ENCODE measurements at regions not wholly inside any gene's neighbourhood (a gene's known extent, or its start where the extent isn't known, plus 50 kb on each side); places are given as distances from the start of the nearest gene placed in this dataset.

DNA sequence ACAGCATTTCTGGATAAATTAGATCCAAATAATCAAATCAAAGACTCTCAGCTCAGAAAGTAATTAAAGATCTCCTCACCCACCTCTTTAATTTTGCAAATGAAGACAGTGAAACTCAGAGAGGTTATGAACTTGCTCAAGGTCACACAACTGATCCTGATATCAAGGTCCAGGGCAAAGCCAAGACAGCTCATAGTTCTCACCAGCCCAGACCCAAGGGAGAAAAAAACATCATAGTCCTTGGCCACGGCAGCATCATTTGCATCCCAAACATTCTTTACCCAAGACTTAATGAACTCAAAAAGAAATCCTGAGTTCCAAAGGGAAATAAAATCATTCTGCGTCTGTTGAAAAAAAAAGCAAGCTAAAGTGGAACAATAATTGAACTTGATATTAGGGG lies 112.1 kb downstream of the DAD1 start:
- no peak for DNase-seq

DNA sequence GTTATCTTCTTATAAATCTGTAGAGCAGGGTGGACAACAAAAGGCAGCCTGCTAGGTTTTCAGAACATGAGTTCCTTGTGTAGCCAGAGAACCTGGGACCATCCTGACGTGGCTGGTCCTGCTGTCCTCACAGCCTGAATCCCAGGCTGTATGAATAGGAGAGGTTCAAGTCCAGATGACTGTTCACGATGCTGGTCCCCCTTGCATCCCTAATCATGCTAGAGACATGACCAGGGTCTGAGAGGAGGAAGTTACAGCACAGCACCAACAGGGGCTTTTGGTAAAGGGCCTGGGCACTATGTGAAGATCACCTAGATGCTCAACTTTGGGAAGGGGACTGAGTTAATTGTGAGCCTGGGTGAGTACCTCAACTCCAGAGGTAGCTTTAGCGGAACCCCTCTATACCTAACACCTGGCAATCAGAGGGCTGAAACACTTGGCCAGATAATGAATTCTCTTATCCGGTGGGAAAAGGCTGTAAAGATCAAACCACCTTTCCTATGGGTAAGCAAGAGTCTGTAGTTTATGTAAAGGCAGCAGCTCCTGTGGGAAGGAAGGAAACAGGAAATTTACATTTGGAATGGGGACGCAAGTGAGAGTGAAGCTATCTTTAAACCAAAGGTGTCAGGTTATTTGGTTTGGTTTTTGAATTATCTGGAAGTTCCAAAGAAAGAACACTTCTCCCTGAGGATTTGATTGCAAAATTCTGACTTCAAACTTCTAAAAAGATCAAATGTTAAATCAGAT lies 112.8 kb downstream of the DAD1 start:
- no peak for DNase-seq

GRCh38 chr14:22475381-22475780 lies 113.6 kb downstream of the DAD1 start:
- no peak for DNase-seq

GRCh38 chr14:22474730-22475351 lies 114.2 kb downstream of the DAD1 start:
- DNase-seq, result no peak

- peak; percentile 68 to 72 for DNase-seq
Measured at GRCh38 chr14:22472935-22473854, 115.8 kb downstream of the DAD1 start.

GRCh38 chr14:22472466-22472865 lies 116.6 kb downstream of the DAD1 start:
- no peak for DNase-seq

DNA sequence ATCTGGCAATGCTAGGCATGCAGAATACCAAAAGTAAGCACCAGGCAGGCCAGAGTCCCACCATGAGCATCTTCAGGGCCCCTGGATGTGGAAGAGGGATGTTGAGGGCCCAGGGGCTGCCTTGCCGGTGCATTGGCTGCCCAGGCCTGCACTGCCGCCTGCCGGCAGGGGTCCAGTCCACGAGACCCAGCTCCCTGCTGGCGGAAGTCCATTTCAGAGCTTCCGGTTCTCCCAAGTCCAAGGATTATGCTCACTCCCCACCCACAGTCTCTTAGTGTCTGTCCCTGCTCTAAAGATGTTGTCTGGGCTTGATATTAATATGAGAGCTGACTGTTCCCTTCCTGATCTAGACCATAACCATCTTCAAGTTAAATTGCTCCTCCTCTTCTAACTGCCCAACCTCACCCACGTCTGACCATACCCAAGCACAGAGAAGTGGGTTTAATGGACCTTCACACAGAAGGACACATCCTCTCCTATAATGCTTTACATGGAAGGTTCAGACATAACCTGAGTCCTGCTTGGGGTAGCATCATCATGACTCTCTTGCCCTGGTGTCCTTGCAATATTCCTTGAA lies 117.4 kb downstream of the DAD1 start:
- peak; percentile 25 to 29 for DNase-seq

DNA sequence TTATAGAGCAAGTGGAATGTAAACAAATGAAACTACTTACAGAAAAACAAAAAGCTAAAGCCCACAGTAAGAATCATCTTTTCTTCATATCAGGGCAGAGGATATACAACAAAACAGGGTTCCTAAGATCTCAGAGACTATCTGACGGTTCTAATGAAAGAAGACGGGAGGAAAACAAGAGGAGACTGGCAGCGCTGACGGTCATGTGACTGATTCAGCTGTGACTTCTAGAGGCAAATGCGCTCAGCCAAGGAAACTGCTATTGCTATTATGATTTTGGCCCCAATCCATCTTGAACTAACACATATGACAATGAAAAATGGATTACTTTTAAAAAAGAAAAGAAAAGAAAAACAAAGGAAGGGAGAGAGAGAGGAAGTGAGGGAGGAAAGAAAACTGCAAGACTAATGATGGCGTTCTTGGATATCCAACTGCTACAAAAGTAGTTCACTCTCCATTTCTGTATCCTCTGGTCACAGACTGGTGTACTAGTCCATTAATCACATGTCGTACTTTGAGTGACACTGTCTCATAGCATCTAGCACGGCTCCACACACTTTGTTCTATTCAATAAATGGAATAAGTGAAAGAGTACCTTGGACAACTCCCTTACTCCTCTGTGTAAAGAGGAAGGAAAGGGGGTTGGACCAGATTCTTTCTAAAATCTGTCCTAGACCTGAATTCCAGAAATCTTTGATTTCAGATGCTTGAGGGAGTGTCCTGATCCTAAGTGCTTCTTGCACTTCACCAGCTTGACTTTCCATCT lies 119.3 kb downstream of the DAD1 start:
- DNase-seq, result peak; percentile 43

GRCh38 chr14:22468830-22469229 lies 120.2 kb downstream of the DAD1 start:
- no peak for DNase-seq

- no peak for DNase-seq
Measured at GRCh38 chr14:22466491-22466890, 122.5 kb downstream of the DAD1 start.

DNA sequence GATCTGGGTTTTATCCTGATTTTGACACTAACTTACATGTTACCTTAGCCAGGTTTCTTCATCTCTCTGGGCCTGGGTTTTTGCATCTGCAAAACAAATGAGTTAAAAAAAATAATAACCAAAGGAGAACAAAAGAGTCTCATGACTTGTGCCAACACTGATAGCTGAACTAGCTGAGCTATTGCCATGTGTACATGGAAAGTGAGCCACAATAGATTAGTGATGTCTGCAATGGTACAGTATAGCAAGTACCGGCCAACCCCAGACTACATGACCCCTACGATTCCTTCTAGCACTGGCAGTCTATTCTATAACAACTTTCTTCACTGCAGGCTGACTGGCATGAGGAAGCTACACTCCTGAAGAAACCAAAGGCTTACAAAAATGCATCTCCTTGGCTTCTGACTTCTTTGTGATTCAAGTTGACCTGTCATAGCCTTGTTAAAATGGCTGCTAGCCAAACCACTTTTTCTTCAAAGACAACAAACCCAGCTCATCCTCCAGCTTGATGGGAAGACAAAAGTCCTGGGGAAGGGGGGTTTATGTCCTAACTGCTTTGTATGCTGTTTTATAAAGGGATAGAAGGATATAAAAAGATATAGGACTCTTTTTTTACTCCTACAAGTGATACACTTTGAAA lies 123.7 kb downstream of the DAD1 start:
- DNase-seq, result no peak

- no peak for DNase-seq
Measured at GRCh38 chr14:22464422-22465142, 124.4 kb downstream of the DAD1 start.

GRCh38 chr14:22463763-22464173 lies 125.3 kb downstream of the DAD1 start:
- DNase-seq, result no peak

GRCh38 chr14:22462923-22463322 lies 126.1 kb downstream of the DAD1 start:
- no peak for DNase-seq

GRCh38 chr14:22460461-22461195 lies 128.4 kb downstream of the DAD1 start:
- peak; percentile 69 to 73 for DNase-seq

GRCh38 chr14:22458737-22459136 lies 130.3 kb downstream of the DAD1 start:
- DNase-seq, result no peak

DNA sequence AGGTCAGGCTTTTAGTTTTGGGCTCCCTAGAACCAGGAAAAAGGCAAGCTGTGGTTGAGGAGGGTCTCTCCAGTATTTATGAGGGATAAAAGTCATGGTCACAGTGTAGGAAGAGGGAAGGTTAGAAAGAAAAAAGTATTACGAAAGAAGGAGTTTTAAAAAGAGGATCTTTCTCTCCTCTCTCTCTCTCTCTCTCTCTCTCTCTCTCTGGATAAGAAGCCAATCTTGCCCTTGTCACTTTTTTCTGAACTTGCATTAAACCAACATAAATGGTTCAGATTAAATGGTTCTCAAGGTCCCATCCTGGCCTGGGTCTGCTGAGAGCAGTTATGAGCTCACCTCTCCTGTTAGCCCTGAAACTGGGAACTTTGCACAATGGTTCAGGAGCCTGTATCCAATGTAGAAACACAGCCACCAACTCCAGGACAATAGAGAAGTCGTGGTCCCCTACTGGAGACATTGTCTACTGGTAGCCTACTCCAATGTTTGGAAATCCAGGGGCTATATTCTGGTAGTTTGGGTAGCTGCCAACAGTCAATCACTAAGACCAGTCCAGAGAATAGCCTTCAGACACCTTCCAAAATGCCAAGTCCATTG lies 131.9 kb downstream of the DAD1 start:
- no peak for DNase-seq

DNA sequence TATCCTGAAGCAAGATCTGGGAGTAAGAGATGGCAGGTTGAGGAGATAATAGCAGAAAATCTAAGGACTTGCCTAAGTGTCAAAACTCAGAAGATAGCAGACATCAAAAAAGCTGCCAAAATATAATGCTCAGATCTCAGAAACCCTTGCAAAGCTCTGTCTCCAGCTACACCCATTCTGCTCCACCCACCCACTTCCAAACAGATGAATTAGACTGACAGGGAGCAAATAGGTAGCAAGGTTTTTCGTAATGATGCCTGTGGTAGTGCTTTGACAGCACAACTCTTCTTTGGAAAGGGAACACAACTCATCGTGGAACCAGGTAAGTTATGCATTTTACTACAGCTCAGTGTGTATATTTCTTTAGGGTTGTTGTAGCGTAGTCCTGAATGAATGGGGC lies 132.6 kb downstream of the DAD1 start:
- DNase-seq, result no peak

DNA sequence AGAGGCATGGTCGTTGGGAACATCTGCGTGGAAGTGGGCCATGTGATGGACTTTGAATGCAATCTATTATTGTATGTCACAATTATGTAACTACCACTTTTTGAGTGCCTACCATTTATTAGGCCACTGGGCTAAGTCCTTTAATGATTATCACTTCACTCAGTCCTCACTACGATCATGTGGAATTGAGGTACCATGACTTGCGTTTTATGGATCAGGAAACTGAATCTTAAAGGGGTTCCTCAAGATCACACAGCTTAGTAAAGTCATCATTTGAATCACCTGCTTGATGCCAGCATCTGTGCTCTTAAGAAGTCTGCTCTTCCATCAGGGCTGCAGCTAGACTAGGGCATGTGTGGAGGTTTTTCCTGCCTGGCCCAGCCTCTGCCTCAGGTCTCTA lies 136.7 kb downstream of the DAD1 start:
- DNase-seq, result no peak

- no peak for DNase-seq
Measured at GRCh38 chr14:22450266-22450665, 138.8 kb downstream of the DAD1 start.
